ENCODE measurements at regions not wholly inside any gene's neighbourhood (a gene's known extent, or its start where the extent isn't known, plus 50 kb on each side); places are given as distances from the start of the nearest gene placed in this dataset.

DNA sequence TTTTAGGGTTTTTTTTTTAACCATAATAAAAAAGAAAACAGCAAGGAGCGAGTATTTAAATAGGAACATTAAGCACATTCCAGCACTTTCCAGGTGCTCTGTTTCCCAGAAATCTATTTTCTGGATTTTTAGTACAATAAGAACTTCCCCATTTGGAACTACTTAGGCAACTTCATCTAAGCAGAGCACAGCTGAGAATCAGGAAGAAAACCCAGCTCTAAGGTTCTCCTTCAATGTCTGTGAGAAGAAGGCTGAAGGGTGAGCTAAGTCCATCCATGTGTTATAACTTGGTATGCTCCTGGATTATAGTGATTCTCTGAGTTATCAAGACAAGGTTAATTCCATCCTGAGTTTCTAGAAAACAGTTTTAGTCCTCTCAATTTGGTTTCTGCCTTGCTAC is 181.9 kb downstream of the CYP26A1 start:
- TF ChIP-seq, protein P1, sequence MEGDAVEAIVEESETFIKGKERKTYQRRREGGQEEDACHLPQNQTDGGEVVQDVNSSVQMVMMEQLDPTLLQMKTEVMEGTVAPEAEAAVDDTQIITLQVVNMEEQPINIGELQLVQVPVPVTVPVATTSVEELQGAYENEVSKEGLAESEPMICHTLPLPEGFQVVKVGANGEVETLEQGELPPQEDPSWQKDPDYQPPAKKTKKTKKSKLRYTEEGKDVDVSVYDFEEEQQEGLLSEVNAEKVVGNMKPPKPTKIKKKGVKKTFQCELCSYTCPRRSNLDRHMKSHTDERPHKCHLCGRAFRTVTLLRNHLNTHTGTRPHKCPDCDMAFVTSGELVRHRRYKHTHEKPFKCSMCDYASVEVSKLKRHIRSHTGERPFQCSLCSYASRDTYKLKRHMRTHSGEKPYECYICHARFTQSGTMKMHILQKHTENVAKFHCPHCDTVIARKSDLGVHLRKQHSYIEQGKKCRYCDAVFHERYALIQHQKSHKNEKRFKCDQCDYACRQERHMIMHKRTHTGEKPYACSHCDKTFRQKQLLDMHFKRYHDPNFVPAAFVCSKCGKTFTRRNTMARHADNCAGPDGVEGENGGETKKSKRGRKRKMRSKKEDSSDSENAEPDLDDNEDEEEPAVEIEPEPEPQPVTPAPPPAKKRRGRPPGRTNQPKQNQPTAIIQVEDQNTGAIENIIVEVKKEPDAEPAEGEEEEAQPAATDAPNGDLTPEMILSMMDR (IDR thresholded peaks at IDR 0.05; ENCODE audit: low read length), result no peak
- TF ChIP-seq EZH2 (IDR thresholded peaks at IDR 0.05; ENCODE audit: borderline replicate concordance, low read length), result no peak
- Histone ChIP-seq H3K4me1 (ENCODE audit: insufficient read depth, low read length, severe bottlenecking) (no peaks in the 10 kb centered on the region), H2AFZ (ENCODE audit: low read length) (no peak overlapping the region), H3K4me3 (ENCODE audit: low read depth, low read length, poor library complexity, severe bottlenecking) (no peak overlapping the region), H3K9ac (ENCODE audit: low read length) (no peak overlapping the region), H3K27me3 (ENCODE audit: insufficient read depth, low read length) (no peaks in the 10 kb centered on the region), H4K20me1 (ENCODE audit: insufficient read depth, low read length) (no peaks in the 10 kb centered on the region), H3K9me3 (ENCODE audit: low read length) (no peaks in the 10 kb centered on the region), H3K9me2 (ENCODE audit: low read depth, low read length) (no peaks in the 10 kb centered on the region), H3K4me2 (ENCODE audit: low read length) (no peak overlapping the region), H3F3A (ENCODE audit: insufficient read depth, low read length) (no peaks in the 10 kb centered on the region), H3K27ac (ENCODE audit: low read depth, low read length, poor library complexity, severe bottlenecking) (no peak overlapping the region), H3K36me3 (ENCODE audit: insufficient read depth, low read length) (no peaks in the 10 kb centered on the region), H3K79me2 (ENCODE audit: insufficient read depth, low read length) (no peaks in the 10 kb centered on the region)

All from OCI-LY1 (cell line).